ENCODE measurements at regions not wholly inside any gene's neighbourhood (a gene's known extent, or its start where the extent isn't known, plus 50 kb on each side); places are given as distances from the start of the nearest gene placed in this dataset.
"Not testable (repeated sequence)": the region's sequence is repeated elsewhere in the genome, so short reads cannot be mapped to it uniquely, and the experiment has no call there.

GRCh38 chr12:102726686-102727085 lies 190.4 kb downstream of the PAH start:
- DNase-seq = no peak

- DNase-seq = no peak
Observed at GRCh38 chr12:102722147-102722546, 194.9 kb downstream of the PAH start.

- no peak for DNase-seq
Observed at GRCh38 chr12:102708108-102708507, 208.9 kb downstream of the PAH start.

DNA sequence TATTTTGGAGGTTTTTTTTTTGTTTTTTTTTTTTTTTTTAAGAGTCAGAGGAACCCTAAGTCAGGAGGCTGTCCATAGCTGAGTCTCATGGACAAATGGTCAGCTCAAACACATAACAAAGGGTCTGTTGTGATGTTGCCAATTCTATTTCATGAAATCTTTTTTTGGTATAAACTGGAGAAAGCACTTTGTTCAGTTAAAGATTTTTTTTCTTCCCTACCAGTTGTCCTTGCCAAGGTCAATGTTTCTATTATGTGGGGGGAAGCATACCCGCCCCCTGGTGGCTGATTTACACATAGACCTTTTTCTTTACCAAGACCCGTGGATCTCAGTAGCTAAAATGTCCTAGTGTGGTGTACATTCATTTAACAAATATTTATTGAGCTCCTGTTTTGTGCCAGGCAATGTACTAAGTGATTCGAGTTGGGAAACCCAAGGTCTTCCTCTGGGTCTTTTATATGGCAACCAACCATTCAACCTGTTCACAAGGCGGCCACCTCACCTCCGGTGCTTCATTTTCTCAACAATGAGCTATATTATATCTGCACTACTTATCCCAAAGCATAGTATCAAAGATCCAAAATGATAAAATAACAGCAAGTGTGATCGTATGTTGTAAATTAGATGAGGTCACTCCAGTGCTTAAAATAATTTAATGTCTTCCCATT lies 214.5 kb downstream of the PAH start:
- DNase-seq = no peak

GRCh38 chr12:102696045-102696444 lies 215.7 kb upstream of the IGF1 start:
- DNase-seq = no peak

DNA sequence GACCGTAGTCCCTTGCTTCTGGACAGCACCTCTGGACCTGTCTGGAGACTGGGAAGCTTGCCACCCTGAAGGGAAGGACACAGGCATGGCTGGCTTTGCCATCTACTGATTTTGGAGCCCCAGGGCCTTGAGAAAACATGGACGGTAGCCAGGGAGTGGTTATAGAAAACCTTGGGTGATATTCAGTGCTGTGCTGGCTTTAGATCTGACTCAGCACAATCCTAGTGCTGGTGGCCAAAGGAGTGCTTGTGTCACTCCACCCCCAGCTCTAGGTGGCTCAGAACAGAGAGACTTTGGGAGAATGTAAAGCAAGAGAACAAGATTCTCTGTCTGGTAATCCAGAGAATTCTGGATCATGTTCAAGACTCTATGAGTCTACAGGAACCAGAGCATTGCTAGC lies 214.5 kb upstream of the IGF1 start:
- DNase-seq = no peak

- DNase-seq = no peak
Observed at GRCh38 chr12:102691773-102692555, 211.6 kb upstream of the IGF1 start.

DNA sequence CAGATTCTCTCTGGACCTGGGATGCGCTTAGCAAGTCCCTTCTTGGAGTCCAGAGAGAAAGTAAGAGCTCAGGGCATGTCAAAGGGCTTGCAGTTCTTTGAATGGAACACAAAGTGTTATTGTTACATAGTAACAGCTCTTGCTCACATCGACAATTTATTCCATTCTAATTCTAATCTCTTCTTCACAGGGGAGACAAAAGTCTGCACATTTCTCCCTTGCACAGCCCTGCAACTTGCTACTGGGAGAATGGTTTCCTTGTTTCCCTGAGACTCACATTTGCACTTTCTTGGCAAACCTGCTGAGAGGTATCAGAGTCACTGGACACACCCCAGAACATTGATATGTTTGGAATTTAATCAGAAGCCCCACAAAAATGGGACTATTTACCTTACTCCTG lies 209.9 kb upstream of the IGF1 start:
- DNase-seq = no peak

DNA sequence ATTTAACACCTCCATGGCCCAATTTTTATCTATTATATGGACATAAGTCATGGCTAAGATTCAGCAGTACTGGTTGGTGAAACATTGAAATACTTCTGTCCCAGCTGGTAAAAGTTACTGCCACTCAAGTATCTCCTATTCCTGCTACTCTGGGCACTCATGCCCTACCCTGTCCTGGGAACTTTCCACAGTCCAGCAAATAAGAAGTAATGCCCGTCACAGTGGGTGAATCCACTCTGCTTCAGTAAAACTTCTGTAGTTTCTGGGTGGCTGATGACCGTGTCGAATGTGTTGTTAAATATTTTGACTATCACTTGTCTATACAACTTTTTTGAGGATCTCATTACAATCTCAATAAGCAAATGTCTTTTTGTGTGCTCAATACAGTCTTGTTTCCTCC lies 209.3 kb upstream of the IGF1 start:
- DNase-seq = no peak

DNA sequence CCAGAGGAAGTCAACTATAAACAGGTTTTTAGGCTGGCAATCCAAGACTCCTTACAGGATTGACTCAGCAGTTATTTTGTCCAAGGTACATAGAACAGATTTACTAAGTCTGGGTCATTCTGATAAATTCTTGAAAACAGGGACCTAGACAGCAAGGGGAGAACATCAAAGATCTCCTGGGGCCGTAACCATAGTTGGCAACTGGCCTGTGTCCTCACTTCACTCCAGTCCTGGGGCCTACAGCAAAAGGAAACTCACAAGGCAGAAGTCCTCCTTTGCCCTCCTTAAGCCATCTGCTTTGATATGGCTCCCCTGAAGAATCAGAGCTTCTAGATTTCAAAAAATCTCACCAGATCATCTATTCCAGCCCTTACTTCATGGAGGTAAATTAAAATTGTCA lies 207.2 kb upstream of the IGF1 start:
- DNase-seq = no peak

DNA sequence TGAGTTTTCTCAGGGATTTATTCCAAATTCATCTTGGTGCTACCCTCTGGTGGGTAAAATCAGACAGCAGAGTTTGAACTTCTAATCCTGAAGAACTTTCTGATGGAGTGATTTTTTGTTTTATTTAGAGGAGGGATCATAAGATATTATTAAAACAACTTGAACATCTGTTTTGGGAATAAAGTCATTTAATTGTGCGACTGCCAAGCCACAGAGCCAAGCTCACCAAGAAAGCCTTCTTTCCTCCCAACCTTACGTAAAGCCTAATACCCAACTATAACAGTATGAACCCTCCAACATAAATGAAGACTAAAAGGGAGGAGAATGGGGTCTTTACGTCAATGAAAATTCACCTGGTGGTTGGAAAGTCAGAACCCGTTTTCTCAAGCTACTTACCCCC lies 205.5 kb upstream of the IGF1 start:
- no peak for DNase-seq

- no peak for DNase-seq
Observed at GRCh38 chr12:102685172-102685571, 204.8 kb upstream of the IGF1 start.

GRCh38 chr12:102682366-102683289 lies 202.3 kb upstream of the IGF1 start:
- DNase-seq = no peak

DNA sequence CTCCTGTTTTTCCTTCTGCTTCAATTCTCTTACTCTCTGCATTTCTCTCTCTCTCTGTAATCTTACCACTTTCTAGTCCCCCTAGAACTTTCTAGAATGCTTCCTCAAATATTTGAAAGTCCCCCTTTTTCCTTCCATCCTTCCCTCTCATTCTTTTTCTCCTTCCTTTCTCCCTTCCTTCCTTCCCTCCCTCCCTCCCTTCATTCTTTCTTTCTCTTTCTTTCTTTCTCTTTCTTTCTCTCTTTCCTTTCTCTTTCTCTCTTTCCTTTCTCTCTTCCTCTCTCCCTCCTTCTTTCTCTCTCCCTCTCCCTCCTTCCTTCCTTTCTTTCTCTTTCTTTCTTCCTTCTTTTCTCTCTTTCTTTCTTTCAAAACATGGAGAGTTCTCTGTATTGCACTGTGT lies 201.4 kb upstream of the IGF1 start:
- no peak for DNase-seq

DNA sequence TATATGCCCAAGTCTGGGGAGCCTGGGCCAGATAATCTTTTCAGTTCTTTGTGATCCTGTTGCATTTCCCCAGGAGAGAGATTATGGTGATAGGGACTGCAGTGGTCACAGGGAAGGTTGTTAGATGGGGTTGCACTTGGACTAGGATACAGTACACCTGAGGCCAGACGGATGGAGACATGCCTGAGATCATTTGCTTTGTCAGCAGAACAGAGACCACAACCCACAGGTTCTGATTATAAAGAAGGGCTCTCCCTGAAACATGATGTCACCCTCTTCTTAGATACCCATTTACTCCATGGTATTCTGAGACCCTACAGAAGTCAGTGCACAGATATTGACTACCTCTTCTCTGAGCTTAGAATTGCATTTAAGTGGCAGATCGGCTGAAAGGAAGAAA lies 200.9 kb upstream of the IGF1 start:
- no peak for DNase-seq

DNA sequence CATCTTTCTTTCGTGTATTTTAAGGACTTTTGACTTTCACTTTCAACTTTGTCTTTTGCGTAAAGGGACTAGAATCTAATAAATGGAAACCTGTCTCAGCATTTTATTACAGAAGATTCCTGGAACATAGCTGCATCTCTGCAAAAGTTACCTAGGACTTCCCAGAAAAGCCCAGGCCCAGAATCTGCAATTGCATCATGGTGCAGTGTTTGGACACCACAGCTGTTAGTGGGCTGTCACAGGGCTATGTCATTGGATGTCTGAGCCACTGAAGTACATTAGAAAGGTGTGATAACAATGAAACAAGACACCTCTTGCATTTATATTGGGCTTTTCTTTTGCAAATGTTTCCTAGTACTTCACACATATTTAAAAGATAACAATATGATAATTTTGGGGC lies 199.9 kb upstream of the IGF1 start:
- no peak for DNase-seq

DNA sequence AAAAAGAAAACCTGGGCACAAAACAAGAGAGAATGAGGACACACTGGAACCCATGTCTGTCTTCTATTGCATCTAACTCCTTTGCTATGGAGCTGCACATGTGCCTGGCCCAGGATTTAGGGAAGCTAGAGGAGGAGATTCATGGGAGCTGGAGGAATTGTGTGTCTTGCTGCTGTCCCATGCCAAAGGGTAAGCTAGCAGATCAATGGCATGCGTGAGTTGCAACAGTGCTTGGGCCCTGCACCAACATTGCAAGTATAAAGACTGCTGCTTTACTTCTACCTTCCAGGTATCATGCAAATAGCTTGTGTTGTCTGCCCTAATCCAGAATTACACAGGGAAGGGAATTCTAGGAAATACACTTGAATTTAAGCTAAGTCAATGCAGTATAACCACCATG lies 196.4 kb upstream of the IGF1 start:
- no peak for DNase-seq

GRCh38 chr12:102675672-102676071 lies 195.3 kb upstream of the IGF1 start:
- no peak for DNase-seq

- no peak for DNase-seq
Observed at GRCh38 chr12:102673606-102674005, 193.2 kb upstream of the IGF1 start.

DNA sequence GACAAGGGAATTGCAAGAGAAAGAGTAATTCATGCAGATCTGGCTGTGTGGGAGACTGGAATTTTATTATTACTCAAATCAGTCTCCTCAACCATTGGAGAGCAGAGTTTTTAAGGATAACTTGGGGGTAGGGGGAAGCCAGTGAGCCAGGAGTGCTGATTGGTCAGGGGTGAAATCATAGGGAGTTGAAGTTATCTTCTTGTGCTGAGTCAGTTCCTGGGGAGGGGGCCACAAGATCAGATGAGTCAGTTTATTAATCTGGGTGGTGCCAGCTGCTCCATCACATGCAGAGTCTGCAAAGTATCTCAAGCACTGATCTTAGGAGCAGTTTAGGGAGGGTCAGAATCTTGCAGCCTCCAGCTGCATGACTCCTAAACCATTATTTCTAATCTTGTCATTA lies 191.8 kb upstream of the IGF1 start:
- not testable (repeated sequence) for DNase-seq

DNA sequence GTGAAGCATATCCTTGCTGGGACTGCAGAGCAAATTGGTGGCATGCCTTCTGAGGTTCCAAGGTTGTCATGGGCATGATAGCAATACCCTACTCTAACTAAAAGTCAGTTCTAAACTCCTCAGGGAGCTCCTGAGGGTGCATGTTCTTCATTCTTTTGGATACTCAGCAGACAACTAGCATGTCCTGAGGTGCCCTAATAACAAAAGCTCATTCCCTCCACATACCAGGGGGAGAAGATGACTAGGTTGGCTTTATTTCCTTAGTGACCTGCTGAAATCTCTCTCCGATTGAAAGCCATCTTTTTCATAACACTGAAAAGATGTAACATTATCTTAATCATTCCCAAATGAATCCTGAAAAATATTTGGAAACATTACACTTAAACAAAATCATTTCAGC lies 188.7 kb upstream of the IGF1 start:
- DNase-seq = no peak

GRCh38 chr12:102666176-102666575 lies 185.8 kb upstream of the IGF1 start:
- DNase-seq = not testable (repeated sequence)

DNA sequence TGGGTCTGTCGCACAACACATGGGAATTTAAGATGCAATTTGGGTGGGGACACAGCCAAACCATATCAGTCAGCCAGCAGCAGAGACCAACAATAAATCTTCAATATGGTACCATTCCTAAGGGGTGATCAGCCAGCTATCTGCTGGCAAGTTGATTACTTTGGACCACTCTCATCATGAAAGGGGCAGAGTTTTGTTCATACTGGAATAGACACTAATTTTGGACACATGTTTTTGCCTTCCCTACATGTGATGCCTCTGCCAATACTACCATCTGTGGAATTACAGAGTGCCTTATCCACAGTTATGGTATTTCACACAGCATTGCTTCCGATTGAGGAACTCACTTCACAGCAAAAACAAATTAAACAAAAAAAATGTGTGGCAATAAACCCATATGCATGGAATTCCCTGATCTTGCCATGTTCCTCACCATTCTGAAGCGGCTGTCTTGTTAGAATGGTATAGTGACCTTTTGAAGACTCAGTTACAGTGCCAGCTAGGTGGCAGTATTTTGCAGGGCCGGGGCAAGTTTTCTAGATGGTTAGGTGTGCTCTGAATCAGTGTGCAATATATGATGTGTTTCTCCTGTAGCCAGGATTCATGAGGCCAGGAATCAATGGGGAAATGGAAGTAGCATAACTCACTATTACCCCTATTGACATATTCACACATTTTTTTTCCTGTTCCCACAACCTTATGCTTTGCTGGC lies 179.0 kb upstream of the IGF1 start:
- DNase-seq = no peak
